PC-9 (cell line): ENCODE measurements at regions not wholly inside any gene's neighbourhood (a gene's known extent, or its start where the extent isn't known, plus 50 kb on each side); places are given as distances from the start of the nearest gene placed in this dataset.
A peak's percentile ranks its signal among the peaks of the same experiment; 100 is the strongest.

Experiments used
- BruUV-seq: library from RNA; stranded (reverse); fragments of 400-500 nt; replicated peaks from 2 replicates; lab custom pipeline; 2021; lab: Mats Ljungman, UMichigan
- CTCF ChIA-PET: fragments of 300-600 bp; sonication (Branson Sonifier 250); formaldehyde crosslinking; loops from one replicate; lab custom pipeline; 2022; ENCODE audit warnings: antibody characterized with exemption; lab: Charles Lee
- POLR2A ChIA-PET: fragments of 300-600 bp; sonication (Branson Sonifier 250); formaldehyde crosslinking; loops from one replicate; lab custom pipeline; 2022; ENCODE audit warnings: antibody characterized with exemption; ENCODE audit not compliant: unreplicated experiment; lab: Charles Lee
- DNase-seq, 2 experiments: peaks; one replicate each; pipeline versions ENCODE4 v3.0.0 to v3.0.0-alpha.2; 2015 to 2022; ENCODE audit warnings: mixed read lengths in 1 of 2
- H2AFZ ChIP-seq: fragments of 200-600 bp; sonication (generic); 2 replicates; pipeline ENCODE4 v1.8.1; 2017; ENCODE audit warnings: antibody characterized with exemption
- H3F3A ChIP-seq: fragments of 200-600 bp; sonication (generic); 2 replicates; pipeline ENCODE4 v1.8.1; 2017; ENCODE audit warnings: antibody characterized with exemption, mild to moderate bottlenecking, low read depth; ENCODE audit not compliant: insufficient read depth
- H3K27ac ChIP-seq: fragments of 200-600 bp; sonication (generic); 2 replicates; pipeline ENCODE4 v1.6.1; 2016; ENCODE audit warnings: mixed run types
- H3K27me3 ChIP-seq: fragments of 200-600 bp; sonication (generic); 2 replicates; pipeline ENCODE4 v1.6.1; 2016; ENCODE audit warnings: low read depth, mixed run types; ENCODE audit not compliant: insufficient read depth
- H3K36me3 ChIP-seq: fragments of 200-600 bp; sonication (generic); 2 replicates; pipeline ENCODE4 v1.6.1; 2016; ENCODE audit warnings: low read depth, mixed run types
- H3K4me1 ChIP-seq: fragments of 200-600 bp; sonication (generic); replicated peaks from 2 replicates; pipeline ENCODE4 v1.6.1; 2016; ENCODE audit warnings: mixed run types; ENCODE audit not compliant: insufficient read depth
- H3K4me2 ChIP-seq: fragments of 200-600 bp; sonication (generic); 2 replicates; pipeline ENCODE4 v1.6.1; 2017; ENCODE audit warnings: mixed run types
- H3K4me3 ChIP-seq: fragments of 200-600 bp; sonication (generic); 2 replicates; pipeline ENCODE4 v1.6.1; 2016; ENCODE audit warnings: mixed run types
- H3K79me2 ChIP-seq: fragments of 200-600 bp; sonication (generic); 2 replicates; pipeline ENCODE4 v1.6.1; 2017; ENCODE audit warnings: low read depth, mixed run types
- H3K9me2 ChIP-seq: fragments of 200-600 bp; sonication (generic); 2 replicates; pipeline ENCODE4 v1.8.1; 2017; ENCODE audit warnings: mild to moderate bottlenecking; ENCODE audit not compliant: insufficient read depth
- H3K9me3 ChIP-seq: fragments of 200-600 bp; sonication (generic); 2 replicates; pipeline ENCODE4 v1.8.1; 2016; ENCODE audit warnings: low read depth; ENCODE audit not compliant: insufficient read depth
- H4K20me1 ChIP-seq: fragments of 200-600 bp; sonication (generic); 2 replicates; pipeline ENCODE4 v1.8.1; 2017; ENCODE audit not compliant: insufficient read depth
- EZH2 ChIP-seq: fragments of 200-600 bp; sonication (generic); IDR thresholded peaks from 2 replicates; pipeline ENCODE4 v1.8.0; 2017; ENCODE audit warnings: antibody characterized with exemption, low read depth
- intact Hi-C: fragments of 100-400 bp; cut with micrococcal nuclease; formaldehyde crosslinking; loops from one replicate; pipeline ENCODE4 v1.10.0; 2022; ENCODE audit not compliant: unreplicated experiment
- TF ChIP-seq, protein P1 (sequence below): fragments of 200-600 bp; sonication (generic); conservative IDR thresholded peaks from 2 replicates; pipeline ENCODE4 v1.6.1; 2017; ENCODE audit warnings: mixed run types, antibody characterized with exemption, mild to moderate bottlenecking, moderate library complexity

DNA sequence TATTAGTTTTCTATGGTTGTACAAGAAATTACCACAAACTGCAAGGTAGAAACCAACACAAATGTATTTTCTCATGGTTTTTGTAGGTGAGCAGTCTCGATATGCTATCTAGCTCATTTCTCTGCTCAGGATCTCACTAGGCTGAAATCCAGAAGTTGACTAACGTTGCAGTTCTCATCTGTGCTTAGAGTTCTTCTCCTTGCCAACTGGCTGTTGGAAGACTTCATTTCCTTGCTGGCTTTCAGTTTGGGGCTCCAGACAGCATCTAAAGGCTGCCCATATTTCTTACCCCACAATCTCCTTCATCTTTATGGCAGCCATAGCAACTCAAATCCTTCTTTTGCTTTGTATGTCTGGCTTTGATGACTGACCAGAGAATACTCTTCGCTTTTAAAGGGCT, 362.6 kb upstream of the ADGRL4 start:
- Histone ChIP-seq H3K9me3 (no peaks in the 10 kb centered on the region), H3K4me3 (no peak overlapping the region), H3K27ac (no peak overlapping the region), H3K4me2 (no peak overlapping the region), H2AFZ (peak overlapping the region; percentile 40), H3F3A (no peaks in the 10 kb centered on the region), H4K20me1 (no peaks in the 10 kb centered on the region), H3K36me3 (no peaks in the 10 kb centered on the region), H3K27me3 (no peaks in the 10 kb centered on the region), H3K9me2 (no peaks in the 10 kb centered on the region), H3K4me1 (no peaks in the 10 kb centered on the region), H3K79me2 (no peaks in the 10 kb centered on the region)
- POLR2A ChIA-PET: no interaction called here
- CTCF ChIA-PET: no interaction called here
- no peak for DNase-seq
- intact Hi-C loops: no loop called here
- BruUV-seq: no TSS peak
- TF ChIP-seq, protein P1, sequence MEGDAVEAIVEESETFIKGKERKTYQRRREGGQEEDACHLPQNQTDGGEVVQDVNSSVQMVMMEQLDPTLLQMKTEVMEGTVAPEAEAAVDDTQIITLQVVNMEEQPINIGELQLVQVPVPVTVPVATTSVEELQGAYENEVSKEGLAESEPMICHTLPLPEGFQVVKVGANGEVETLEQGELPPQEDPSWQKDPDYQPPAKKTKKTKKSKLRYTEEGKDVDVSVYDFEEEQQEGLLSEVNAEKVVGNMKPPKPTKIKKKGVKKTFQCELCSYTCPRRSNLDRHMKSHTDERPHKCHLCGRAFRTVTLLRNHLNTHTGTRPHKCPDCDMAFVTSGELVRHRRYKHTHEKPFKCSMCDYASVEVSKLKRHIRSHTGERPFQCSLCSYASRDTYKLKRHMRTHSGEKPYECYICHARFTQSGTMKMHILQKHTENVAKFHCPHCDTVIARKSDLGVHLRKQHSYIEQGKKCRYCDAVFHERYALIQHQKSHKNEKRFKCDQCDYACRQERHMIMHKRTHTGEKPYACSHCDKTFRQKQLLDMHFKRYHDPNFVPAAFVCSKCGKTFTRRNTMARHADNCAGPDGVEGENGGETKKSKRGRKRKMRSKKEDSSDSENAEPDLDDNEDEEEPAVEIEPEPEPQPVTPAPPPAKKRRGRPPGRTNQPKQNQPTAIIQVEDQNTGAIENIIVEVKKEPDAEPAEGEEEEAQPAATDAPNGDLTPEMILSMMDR: no peak
- TF ChIP-seq EZH2: no peak

DNA sequence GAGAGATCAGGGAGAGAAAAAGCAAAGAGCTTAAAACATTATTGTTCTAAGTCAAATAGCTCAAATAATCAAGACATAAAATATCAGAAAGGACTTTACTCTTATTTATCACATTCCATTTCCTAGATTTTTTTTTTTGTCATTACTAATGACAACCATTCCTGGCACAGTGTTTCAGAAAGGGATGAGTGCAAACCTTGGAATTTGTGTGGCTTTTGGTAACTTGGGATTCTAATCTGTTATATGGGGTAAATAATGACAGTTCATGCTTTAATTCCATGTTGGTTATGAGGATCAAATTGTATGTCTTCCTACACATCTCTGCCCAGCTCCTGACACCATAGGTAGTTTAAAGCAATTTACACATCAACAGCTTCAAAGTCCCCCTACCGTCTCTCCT, 358.4 kb upstream of the ADGRL4 start:
- CTCF ChIA-PET: no interaction called here

DNA sequence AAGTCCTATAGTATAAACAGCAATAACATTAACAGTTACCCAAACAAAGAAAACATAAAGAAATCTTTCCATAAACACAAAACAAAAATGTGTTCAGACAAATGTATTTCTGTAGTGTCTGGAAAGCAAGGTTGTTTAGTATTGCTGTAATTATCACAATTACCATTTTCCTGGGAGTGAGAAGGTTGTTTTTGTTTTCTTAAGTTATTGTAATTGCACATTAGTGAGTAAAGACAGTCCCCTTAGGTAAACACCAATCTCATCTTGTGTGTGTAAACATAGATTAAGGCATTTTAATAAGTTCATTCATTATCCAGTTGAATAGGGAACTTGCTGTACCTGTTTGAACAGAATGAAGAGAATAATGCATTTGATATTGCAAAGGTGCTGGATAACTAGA, 356.9 kb upstream of the ADGRL4 start:
- no peak for TF ChIP-seq EZH2
- TF ChIP-seq, protein P1: no peak
- no peaks in the 10 kb centered on the region for H3K36me3 ChIP-seq
- DNase-seq: no peak
- H2AFZ ChIP-seq: no peak overlapping the region
- no peak overlapping the region for H3K27ac ChIP-seq
- H3K9me3 ChIP-seq: no peaks in the 10 kb centered on the region
- no peaks in the 10 kb centered on the region for H3K4me1 ChIP-seq
- BruUV-seq: no TSS peak
- CTCF ChIA-PET: no interaction called here
- H4K20me1 ChIP-seq: no peaks in the 10 kb centered on the region
- intact Hi-C loops: no loop called here
- H3K79me2 ChIP-seq: no peaks in the 10 kb centered on the region
- POLR2A ChIA-PET: no interaction called here
- no peaks in the 10 kb centered on the region for H3K9me2 ChIP-seq
- H3F3A ChIP-seq: no peaks in the 10 kb centered on the region
- no peak overlapping the region for H3K4me2 ChIP-seq
- no peaks in the 10 kb centered on the region for H3K27me3 ChIP-seq
- no peak overlapping the region for H3K4me3 ChIP-seq

More for the DNA sequence above, 358.4 kb upstream of the ADGRL4 start:
- H3K9me3 ChIP-seq: no peaks in the 10 kb centered on the region
- H3F3A ChIP-seq: no peaks in the 10 kb centered on the region
- no peaks in the 10 kb centered on the region for H3K4me1 ChIP-seq
- no peak overlapping the region for H3K4me3 ChIP-seq
- H3K27ac ChIP-seq: no peak overlapping the region
- no peaks in the 10 kb centered on the region for H4K20me1 ChIP-seq
- no peaks in the 10 kb centered on the region for H3K79me2 ChIP-seq
- H2AFZ ChIP-seq: no peak overlapping the region
- TF ChIP-seq, protein P1: no peak
- TF ChIP-seq EZH2: no peak
- no peak overlapping the region for H3K4me2 ChIP-seq
- no peaks in the 10 kb centered on the region for H3K9me2 ChIP-seq
- no TSS peak for BruUV-seq
- no peaks in the 10 kb centered on the region for H3K27me3 ChIP-seq
- intact Hi-C loops: no loop called here
- H3K36me3 ChIP-seq: no peaks in the 10 kb centered on the region
- POLR2A ChIA-PET: no interaction called here
- no peak for DNase-seq
